Endothelial cell of umbilical vein (primary cell): ENCODE measurements at regions not wholly inside any gene's neighbourhood (a gene's known extent, or its start where the extent isn't known, plus 50 kb on each side); places are given as distances from the start of the nearest gene placed in this dataset.

Source experiments
- BruUV-seq: library from RNA; stranded (reverse); fragments of 400-500 nt; replicated peaks from 2 replicates; lab custom pipeline; 2021; lab: Mats Ljungman, UMichigan
- CTCF ChIA-PET: fragments of 300-600, 350-600 bp; sonication (Branson Sonifier 250); formaldehyde crosslinking; loops from one replicate; lab custom pipeline; 2021; ENCODE audit warnings: antibody characterized with exemption, inconsistent platforms; lab: Charles Lee
- POLR2A ChIA-PET: fragments of 300-600, 350-600 bp; sonication (Branson Sonifier 250); formaldehyde crosslinking; loops from one replicate; lab custom pipeline; 2021; ENCODE audit warnings: antibody characterized with exemption, inconsistent platforms; lab: Charles Lee
- DNase-seq: peaks from one replicate; pipeline ENCODE4 v3.0.0-alpha.2; 2011; ENCODE audit warnings: low read depth, low spot score
- FAIRE-seq: peaks from 2 replicates; lab custom pipeline; 2011; peaks lifted over from hg19 to GRCh38; lab: Jason Lieb, UNC
- H2AFZ ChIP-seq: 2 replicates; pipeline ENCODE4 v1.6.0; 2012; ENCODE audit warnings: low read depth, low read length, control low read depth, inconsistent platforms
- H3K27ac ChIP-seq: 2 replicates; pipeline ENCODE4 v1.5.1; 2011; ENCODE audit warnings: low read depth, mild to moderate bottlenecking, control low read depth, low read length, moderate library complexity; ENCODE audit not compliant: insufficient read depth
- H3K27me3 ChIP-seq, 2 experiments: 2 replicates each; pipeline versions ENCODE4 v1.6.0 to v1.6.1; 2011; ENCODE audit warnings: low read length in 2 of 2, mixed read lengths in 1 of 2; ENCODE audit not compliant: control insufficient read depth in 2 of 2, insufficient read depth in 2 of 2
- H3K36me3 ChIP-seq, 2 experiments: 2 replicates in 1 of 2; 3 replicates in 1 of 2; pipeline ENCODE4 v1.5.1; 2011; ENCODE audit warnings: low read length in 2 of 2, mild to moderate bottlenecking in 1 of 2, moderate library complexity in 1 of 2; ENCODE audit not compliant: control insufficient read depth in 2 of 2, insufficient read depth in 2 of 2; ENCODE audit errors: extremely low read depth in 1 of 2
- H3K4me1 ChIP-seq: 3 replicates; pipeline ENCODE4 v1.5.1; 2011; ENCODE audit warnings: mild to moderate bottlenecking, low read length; ENCODE audit not compliant: control insufficient read depth, insufficient read depth; ENCODE audit errors: extremely low read depth
- H3K4me2 ChIP-seq: 2 replicates; pipeline ENCODE4 v1.6.1; 2011; ENCODE audit warnings: low read length, control low read depth, mixed read lengths; ENCODE audit not compliant: insufficient read depth
- H3K4me3 ChIP-seq, 3 experiments: fragments of 200-600 bp in 1 of 3; sonication (generic), shearing (Covaris generic) in 1 of 3; replicated peaks in 1 of 3; 2 replicates each; pipeline ENCODE4 v1.5.1; 2011 to 2016; ENCODE audit warnings: control low read depth in 3 of 3, low read length in 3 of 3, mild to moderate bottlenecking in 2 of 3, inconsistent platforms in 1 of 3, low read depth in 1 of 3, moderate library complexity in 1 of 3; ENCODE audit not compliant: insufficient read depth in 1 of 3
- H3K79me2 ChIP-seq: 2 replicates; pipeline ENCODE4 v1.6.0; 2012; ENCODE audit warnings: low read length, inconsistent platforms; ENCODE audit not compliant: control insufficient read depth, insufficient read depth
- H3K9ac ChIP-seq: replicated peaks from 2 replicates; pipeline ENCODE3; 2011; ENCODE audit warnings: low read length, control low read depth; ENCODE audit not compliant: insufficient read depth; ENCODE audit errors: extremely low read depth
- H3K9me1 ChIP-seq: replicated peaks from 3 replicates; pipeline ENCODE4 v1.6.0; 2011; ENCODE audit warnings: mild to moderate bottlenecking, low read length; ENCODE audit not compliant: control insufficient read depth, insufficient read depth; ENCODE audit errors: extremely low read depth
- H3K9me3 ChIP-seq: replicated peaks from 2 replicates; pipeline ENCODE4 v1.5.1; 2012; ENCODE audit warnings: low read length, inconsistent platforms; ENCODE audit not compliant: control insufficient read depth, insufficient read depth
- H4K20me1 ChIP-seq: replicated peaks from 2 replicates; pipeline ENCODE3; 2011; ENCODE audit warnings: mild to moderate bottlenecking, low read length; ENCODE audit not compliant: control insufficient read depth, insufficient read depth; ENCODE audit errors: extremely low read depth
- CTCF ChIP-seq, 2 donors: IDR thresholded peaks; 1 replicate in 1 of 2; 2 replicates in 1 of 2; pipeline ENCODE4 v1.5.1; 2011; ENCODE audit warnings: low read length in 2 of 2, mild to moderate bottlenecking in 2 of 2, moderate library complexity in 2 of 2, control low read depth in 1 of 2, inconsistent platforms in 1 of 2, low read depth in 1 of 2; ENCODE audit not compliant: insufficient read depth in 1 of 2; ENCODE audit errors: extremely low read depth in 1 of 2
- EZH2 ChIP-seq: IDR thresholded peaks from 2 replicates; pipeline ENCODE4 v1.6.1; 2012; ENCODE audit warnings: borderline replicate concordance, low read depth, mild to moderate bottlenecking, moderate library complexity, low read length, inconsistent platforms; ENCODE audit not compliant: severe bottlenecking
- FOS ChIP-seq: IDR thresholded peaks from 2 replicates; pipeline ENCODE4 v1.6.1; 2011; ENCODE audit warnings: mild to moderate bottlenecking, low read length, moderate library complexity, borderline replicate concordance; ENCODE audit not compliant: insufficient read depth
- GATA2 ChIP-seq: IDR thresholded peaks from 2 replicates; pipeline ENCODE4 v1.7.0; 2011; ENCODE audit warnings: low read depth, mild to moderate bottlenecking, moderate library complexity, mixed read lengths, low read length; ENCODE audit not compliant: insufficient read length, insufficient read depth
- JUN ChIP-seq: IDR thresholded peaks from 2 replicates; pipeline ENCODE4 v1.6.1; 2011; ENCODE audit warnings: borderline replicate concordance, low read depth; ENCODE audit not compliant: insufficient read length, insufficient read depth
- MAX ChIP-seq: IDR thresholded peaks from 2 replicates; pipeline ENCODE4 v1.6.1; 2011; ENCODE audit not compliant: insufficient read depth, insufficient read length
- MYC ChIP-seq: IDR thresholded peaks from one replicate; pipeline ENCODE4 v1.6.1; 2011; ENCODE audit warnings: mild to moderate bottlenecking, low read depth, low read length
- POLR2A ChIP-seq: IDR thresholded peaks from 2 replicates; pipeline ENCODE4 v1.6.1; 2012; ENCODE audit warnings: low read depth, mild to moderate bottlenecking, control low read depth, low read length
- POLR2AphosphoS5 ChIP-seq: IDR thresholded peaks from 2 replicates; pipeline ENCODE4 v1.6.1; 2012; ENCODE audit warnings: low read depth, mild to moderate bottlenecking, control low read depth, low read length, moderate library complexity; ENCODE audit not compliant: insufficient read depth
- dilution Hi-C: fragments of 300-500 bp; cut with MboI; formaldehyde crosslinking; loops from one replicate; pipeline ENCODE4 v1.15.0; 2019; ENCODE audit warnings: low sequenced_read_pairs; ENCODE audit not compliant: extremely low pct_ligation_motif_present
- intact Hi-C: fragments of 100-400 bp; cut with micrococcal nuclease; formaldehyde crosslinking; loops from one replicate; pipeline ENCODE4 v1.10.0; 2022

DNA sequence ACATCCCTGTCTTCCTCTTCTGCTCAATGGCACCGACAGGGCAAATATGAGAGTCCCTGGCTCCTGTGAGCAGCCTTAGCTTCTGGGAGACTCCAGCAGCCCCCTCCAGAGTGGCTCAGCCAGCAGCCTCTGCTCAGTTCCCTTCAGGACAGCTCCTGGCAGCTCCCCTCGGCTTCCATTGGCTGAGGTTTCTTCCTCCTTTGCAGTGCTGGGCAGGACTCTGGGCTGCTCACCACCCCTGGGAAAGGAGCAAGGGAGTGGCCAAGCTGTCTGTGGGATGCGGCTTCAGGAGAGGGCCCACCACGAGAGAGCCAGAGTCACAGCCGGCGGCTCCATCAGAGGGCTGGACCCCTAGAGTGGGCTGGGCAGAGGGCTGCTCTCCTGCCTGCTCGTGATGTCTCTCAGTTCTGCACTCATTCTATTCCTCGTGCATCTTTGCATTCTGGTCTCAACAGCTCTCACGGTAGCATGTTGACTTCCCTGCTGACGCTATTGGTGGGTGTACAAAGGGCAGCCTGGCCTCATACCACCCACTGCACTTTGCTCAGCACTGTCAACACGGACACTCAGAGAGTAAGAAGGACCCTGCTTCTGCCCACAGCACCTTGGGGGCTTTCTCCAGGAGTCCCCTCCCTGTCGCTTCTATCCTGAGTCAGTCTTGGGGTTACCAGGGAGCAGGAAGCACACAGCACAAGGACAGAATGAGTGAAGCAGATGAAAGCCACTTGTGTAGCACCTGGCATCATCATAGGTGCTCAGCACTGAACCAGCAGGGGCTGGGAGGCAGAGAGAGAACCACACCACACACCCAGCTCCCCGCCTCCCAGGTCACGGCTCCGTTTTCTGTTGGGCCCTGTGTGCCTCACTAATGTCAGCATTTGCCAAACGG lies 80.9 kb upstream of the ALDH1B1 start:
- no peaks in the 10 kb centered on the region for H4K20me1 ChIP-seq
- intact Hi-C loops = loop anchor here (10.0 kb wide), 1 partner anchor 63 kb away; no protein-coding TSS in a partner anchor
- no peak for DNase-seq
- H3K9ac ChIP-seq = no peak overlapping the region
- no peaks in the 10 kb centered on the region for H3K36me3 ChIP-seq
- dilution Hi-C loops = no loop called here
- POLR2A ChIA-PET = no interaction called here
- CTCF ChIA-PET = interaction anchor here (1.0 kb wide), 1 partner anchor 14 kb away, joined by 4 read pairs; no protein-coding TSS in a partner anchor
- no peak for TF ChIP-seq FOS
- no peak for TF ChIP-seq MAX
- TF ChIP-seq MYC = no peak
- no peak for TF ChIP-seq EZH2
- no peak for TF ChIP-seq POLR2AphosphoS5
- TF ChIP-seq JUN = no peak
- no peak for TF ChIP-seq POLR2A
- TF ChIP-seq CTCF (IDR thresholded peaks at IDR 0.05; ENCODE audit: extremely low read depth in 1 of 2, insufficient read depth in 1 of 2, low read depth in 1 of 2, low read length in 2 of 2) = no peak
- no peak for TF ChIP-seq GATA2
- FAIRE-seq = no peak
- BruUV-seq = no TSS peak
- peaks cover 3 to 4% of the 10 kb centered on the region in 2 experiments for H3K27me3 ChIP-seq
- H3K27ac ChIP-seq = no peak overlapping the region
- H3K79me2 ChIP-seq = no peaks in the 10 kb centered on the region
- no peak overlapping the region for H3K4me3 ChIP-seq
- no peaks in the 10 kb centered on the region for H3K4me1 ChIP-seq
- H3K9me3 ChIP-seq = no peaks in the 10 kb centered on the region
- no peak overlapping the region for H3K4me2 ChIP-seq
- H3K9me1 ChIP-seq = no peaks in the 10 kb centered on the region
- no peak overlapping the region for H2AFZ ChIP-seq
